Astrocyte (in vitro differentiated cells and primary cell): ENCODE measurements at regions not wholly inside any gene's neighbourhood (a gene's known extent, or its start where the extent isn't known, plus 50 kb on each side); places are given as distances from the start of the nearest gene placed in this dataset.

ENCODE experiments used
- DNase-seq: peaks from one replicate; pipeline ENCODE4 v3.0.0-alpha.2; 2010; ENCODE audit warnings: low read depth
- FAIRE-seq: peaks from 2 replicates; lab custom pipeline; 2011; peaks lifted over from hg19 to GRCh38; lab: Jason Lieb, UNC
- H2AFZ ChIP-seq: 2 replicates; pipeline ENCODE4 v1.6.0; 2012; ENCODE audit warnings: low read depth, low read length, inconsistent platforms
- H3K27ac ChIP-seq: 2 replicates; pipeline ENCODE4 v1.5.1; 2011; ENCODE audit warnings: low read depth, low read length, inconsistent platforms
- H3K27me3 ChIP-seq: 2 replicates; pipeline ENCODE4 v1.6.0; 2011; ENCODE audit warnings: low read length, inconsistent platforms; ENCODE audit not compliant: insufficient read depth
- H3K36me3 ChIP-seq: 2 replicates; pipeline ENCODE4 v1.5.1; 2011; ENCODE audit warnings: low read length, inconsistent platforms; ENCODE audit not compliant: insufficient read depth
- H3K4me1 ChIP-seq: 2 replicates; pipeline ENCODE4 v1.5.1; 2011; ENCODE audit warnings: low read length, inconsistent platforms; ENCODE audit not compliant: insufficient read depth
- H3K4me2 ChIP-seq: 2 replicates; pipeline ENCODE4 v1.6.0; 2012; ENCODE audit warnings: low read length, inconsistent platforms
- H3K4me3 ChIP-seq: 2 replicates; pipeline ENCODE4 v1.5.1; 2011; ENCODE audit warnings: low read depth, mild to moderate bottlenecking, low read length, inconsistent platforms; ENCODE audit not compliant: insufficient read depth
- H3K79me2 ChIP-seq: 2 replicates; pipeline ENCODE4 v1.6.0; 2012; ENCODE audit warnings: mild to moderate bottlenecking, low read length, inconsistent platforms; ENCODE audit not compliant: insufficient read depth
- H3K9ac ChIP-seq: 2 replicates; pipeline ENCODE4 v1.6.0; 2012; ENCODE audit warnings: mild to moderate bottlenecking, low read length, inconsistent platforms
- H3K9me3 ChIP-seq: 2 replicates; pipeline ENCODE4 v1.5.1; 2012; ENCODE audit warnings: low read depth, mild to moderate bottlenecking, low read length, inconsistent platforms; ENCODE audit not compliant: insufficient read depth
- H4K20me1 ChIP-seq: 2 replicates; pipeline ENCODE4 v1.6.0; 2012; ENCODE audit warnings: low read length, inconsistent platforms; ENCODE audit not compliant: insufficient read depth
- H3K27ac Mint-ChIP-seq: one replicate; pipeline ENCODE4 v1.8.0; 2021; ENCODE audit warnings: mild to moderate bottlenecking, mixed read lengths; ENCODE audit not compliant: unreplicated experiment
- H3K27me3 Mint-ChIP-seq: one replicate; pipeline ENCODE4 v1.8.0; 2021; ENCODE audit warnings: low read depth, mixed read lengths; ENCODE audit not compliant: unreplicated experiment
- H3K36me3 Mint-ChIP-seq: one replicate; pipeline ENCODE4 v1.8.0; 2021; ENCODE audit warnings: low read depth, mixed read lengths; ENCODE audit not compliant: unreplicated experiment
- H3K4me1 Mint-ChIP-seq: one replicate; pipeline ENCODE4 v1.8.0; 2021; ENCODE audit warnings: low read depth, mixed read lengths; ENCODE audit not compliant: unreplicated experiment
- H3K4me3 Mint-ChIP-seq: one replicate; pipeline ENCODE4 v1.8.0; 2021; ENCODE audit warnings: mild to moderate bottlenecking, moderate library complexity, mixed read lengths; ENCODE audit not compliant: unreplicated experiment
- H3K9me3 Mint-ChIP-seq: one replicate; pipeline ENCODE4 v1.8.0; 2021; ENCODE audit warnings: mild to moderate bottlenecking, mixed read lengths; ENCODE audit not compliant: unreplicated experiment
- EZH2 ChIP-seq: IDR thresholded peaks from 2 replicates; pipeline ENCODE4 v1.6.1; 2012; ENCODE audit warnings: mild to moderate bottlenecking, low read length, inconsistent platforms; ENCODE audit not compliant: insufficient read depth
- TF ChIP-seq, protein P1 (sequence below): IDR thresholded peaks from 2 replicates; pipeline ENCODE4 v1.5.1; 2011; ENCODE audit warnings: low read depth, mild to moderate bottlenecking, inconsistent platforms, low read length, moderate library complexity; ENCODE audit not compliant: insufficient read depth

DNA sequence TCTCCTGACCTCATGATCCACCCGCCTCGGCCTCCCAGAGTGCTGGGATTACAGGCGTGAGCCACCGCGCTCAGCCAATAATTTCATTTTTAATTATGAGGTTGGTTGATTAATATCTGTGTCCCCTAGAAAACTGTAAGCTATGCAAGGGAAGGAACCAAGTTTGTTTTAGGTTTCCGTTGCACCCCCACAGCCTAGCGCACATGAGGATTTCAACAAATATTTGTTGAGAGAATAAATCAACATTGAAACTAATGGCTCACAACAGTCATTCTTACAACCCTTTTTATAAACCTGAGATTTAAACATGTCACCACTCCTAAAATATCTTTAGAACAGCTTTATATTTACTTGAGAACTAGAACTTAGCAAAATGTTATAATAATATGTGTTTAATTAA is 114.0 kb upstream of the CARMIL1 start:
- Mint-ChIP-seq H3K36me3 (no peaks in the 10 kb centered on the region), H3K4me1 (peaks cover 14% of the 10 kb centered on the region), H3K27ac (no peak overlapping the region), H3K4me3 (no peak overlapping the region), H3K9me3 (peaks cover 5% of the 10 kb centered on the region), H3K27me3 (no peaks in the 10 kb centered on the region)
- TF ChIP-seq, protein P1, sequence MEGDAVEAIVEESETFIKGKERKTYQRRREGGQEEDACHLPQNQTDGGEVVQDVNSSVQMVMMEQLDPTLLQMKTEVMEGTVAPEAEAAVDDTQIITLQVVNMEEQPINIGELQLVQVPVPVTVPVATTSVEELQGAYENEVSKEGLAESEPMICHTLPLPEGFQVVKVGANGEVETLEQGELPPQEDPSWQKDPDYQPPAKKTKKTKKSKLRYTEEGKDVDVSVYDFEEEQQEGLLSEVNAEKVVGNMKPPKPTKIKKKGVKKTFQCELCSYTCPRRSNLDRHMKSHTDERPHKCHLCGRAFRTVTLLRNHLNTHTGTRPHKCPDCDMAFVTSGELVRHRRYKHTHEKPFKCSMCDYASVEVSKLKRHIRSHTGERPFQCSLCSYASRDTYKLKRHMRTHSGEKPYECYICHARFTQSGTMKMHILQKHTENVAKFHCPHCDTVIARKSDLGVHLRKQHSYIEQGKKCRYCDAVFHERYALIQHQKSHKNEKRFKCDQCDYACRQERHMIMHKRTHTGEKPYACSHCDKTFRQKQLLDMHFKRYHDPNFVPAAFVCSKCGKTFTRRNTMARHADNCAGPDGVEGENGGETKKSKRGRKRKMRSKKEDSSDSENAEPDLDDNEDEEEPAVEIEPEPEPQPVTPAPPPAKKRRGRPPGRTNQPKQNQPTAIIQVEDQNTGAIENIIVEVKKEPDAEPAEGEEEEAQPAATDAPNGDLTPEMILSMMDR, result no peak
- TF ChIP-seq EZH2, result no peak
- H3K4me2 ChIP-seq, result no peak overlapping the region
- no peaks in the 10 kb centered on the region for H3K27me3 ChIP-seq
- DNase-seq, result no peak
- no peaks in the 10 kb centered on the region for H3K79me2 ChIP-seq
- H3K27ac ChIP-seq, result no peak overlapping the region
- no peaks in the 10 kb centered on the region for H4K20me1 ChIP-seq
- peaks cover 9% of the 10 kb centered on the region for H3K4me1 ChIP-seq
- H3K4me3 ChIP-seq, result no peak overlapping the region
- FAIRE-seq, result no peak
- no peaks in the 10 kb centered on the region for H3K9me3 ChIP-seq
- no peaks in the 10 kb centered on the region for H3K36me3 ChIP-seq
- H2AFZ ChIP-seq, result no peak overlapping the region
- H3K9ac ChIP-seq, result no peak overlapping the region

DNA sequence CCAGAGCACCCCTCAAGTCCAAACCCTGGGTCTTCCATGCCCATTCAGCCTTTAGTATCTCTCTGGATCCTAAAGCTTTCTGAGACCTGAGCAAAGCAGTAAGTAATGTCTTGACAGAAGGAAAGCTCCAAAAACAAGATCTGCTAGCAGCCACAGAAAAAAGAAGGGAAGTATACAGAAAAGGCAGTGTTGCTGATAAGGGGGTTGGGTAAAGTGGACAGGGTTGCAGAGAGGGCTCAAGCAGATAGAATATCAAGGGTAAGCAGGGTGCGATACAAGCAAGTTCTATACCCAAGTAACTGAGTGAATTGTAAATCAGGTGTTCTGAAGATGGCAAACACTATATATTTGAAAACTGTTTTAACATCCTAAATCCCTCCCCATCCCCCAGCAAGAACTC is 113.4 kb upstream of the CARMIL1 start:
- Histone ChIP-seq H3K9ac (no peak overlapping the region), H3K4me3 (no peak overlapping the region), H3K9me3 (no peaks in the 10 kb centered on the region), H3K79me2 (no peaks in the 10 kb centered on the region), H3K4me2 (no peak overlapping the region), H2AFZ (no peak overlapping the region), H4K20me1 (no peaks in the 10 kb centered on the region), H3K4me1 (peaks cover 9% of the 10 kb centered on the region), H3K36me3 (no peaks in the 10 kb centered on the region), H3K27me3 (no peaks in the 10 kb centered on the region), H3K27ac (no peak overlapping the region)
- Mint-ChIP-seq H3K27me3 (no peaks in the 10 kb centered on the region), H3K4me3 (no peak overlapping the region), H3K4me1 (peaks cover 19% of the 10 kb centered on the region), H3K27ac (no peak overlapping the region), H3K36me3 (no peaks in the 10 kb centered on the region), H3K9me3 (peaks cover 3% of the 10 kb centered on the region)
- no peak for DNase-seq
- FAIRE-seq, result no peak
- TF ChIP-seq, protein P1, result no peak
- TF ChIP-seq EZH2, result no peak

DNA sequence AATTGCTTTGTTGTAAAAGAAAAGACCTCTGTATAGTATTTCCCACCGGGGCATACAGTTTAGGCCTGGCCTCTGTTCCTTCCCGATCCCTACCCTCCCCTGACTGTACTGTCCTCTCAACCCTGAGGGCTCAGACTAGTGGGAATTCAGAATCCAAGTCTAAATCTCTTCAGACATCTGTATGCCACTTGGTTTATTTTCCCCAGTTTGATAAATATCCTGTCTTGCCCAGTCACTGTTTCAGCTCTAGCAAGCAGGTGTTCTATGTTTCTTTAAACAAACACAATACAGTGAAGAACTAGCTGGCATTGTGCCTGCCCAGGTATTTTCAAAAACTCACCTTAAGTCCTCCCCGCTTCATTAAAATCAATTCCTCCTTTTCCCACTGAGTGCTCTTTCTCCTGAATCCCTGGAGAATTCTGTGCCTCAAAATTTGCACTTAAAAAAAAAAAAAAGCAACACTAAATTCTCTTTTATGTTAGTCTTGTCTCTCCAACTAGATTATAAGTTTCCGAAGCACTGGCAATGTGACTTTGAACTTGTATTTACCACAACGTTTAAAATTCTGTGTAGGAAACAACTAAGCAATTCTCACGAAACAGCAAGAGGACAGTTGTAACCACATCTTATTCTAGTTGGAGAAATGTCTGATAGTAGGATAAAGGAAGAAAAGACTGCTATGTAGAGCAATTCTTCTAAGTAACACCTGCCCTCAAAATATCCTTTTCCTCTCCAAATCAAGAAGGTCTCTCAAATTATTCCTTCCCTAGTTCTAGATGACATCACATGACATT is 112.0 kb upstream of the CARMIL1 start:
- no peaks in the 10 kb centered on the region for H3K9me3 ChIP-seq
- H3K4me1 ChIP-seq, result peaks cover 9% of the 10 kb centered on the region
- Mint-ChIP-seq H3K4me1 (peaks cover 24% of the 10 kb centered on the region), H3K36me3 (no peaks in the 10 kb centered on the region), H3K27me3 (no peaks in the 10 kb centered on the region), H3K4me3 (no peak overlapping the region), H3K27ac (no peak overlapping the region), H3K9me3 (no peaks in the 10 kb centered on the region)
- H4K20me1 ChIP-seq, result no peaks in the 10 kb centered on the region
- no peaks in the 10 kb centered on the region for H3K27me3 ChIP-seq
- no peak overlapping the region for H3K4me3 ChIP-seq
- H2AFZ ChIP-seq, result no peak overlapping the region
- H3K36me3 ChIP-seq, result no peaks in the 10 kb centered on the region
- no peak overlapping the region for H3K9ac ChIP-seq
- no peak overlapping the region for H3K27ac ChIP-seq
- no peak for DNase-seq
- no peak for FAIRE-seq
- no peaks in the 10 kb centered on the region for H3K79me2 ChIP-seq
- TF ChIP-seq, protein P1, result no peak
- no peak for TF ChIP-seq EZH2
- no peak overlapping the region for H3K4me2 ChIP-seq
